H4 (cell line): ENCODE measurements at regions not wholly inside any gene's neighbourhood (a gene's known extent, or its start where the extent isn't known, plus 50 kb on each side); places are given as distances from the start of the nearest gene placed in this dataset.

Source experiments
- DNase-seq: peaks from one replicate; pipeline ENCODE4 v3.0.0-alpha.2; 2015; ENCODE audit warnings: low spot score

DNA sequence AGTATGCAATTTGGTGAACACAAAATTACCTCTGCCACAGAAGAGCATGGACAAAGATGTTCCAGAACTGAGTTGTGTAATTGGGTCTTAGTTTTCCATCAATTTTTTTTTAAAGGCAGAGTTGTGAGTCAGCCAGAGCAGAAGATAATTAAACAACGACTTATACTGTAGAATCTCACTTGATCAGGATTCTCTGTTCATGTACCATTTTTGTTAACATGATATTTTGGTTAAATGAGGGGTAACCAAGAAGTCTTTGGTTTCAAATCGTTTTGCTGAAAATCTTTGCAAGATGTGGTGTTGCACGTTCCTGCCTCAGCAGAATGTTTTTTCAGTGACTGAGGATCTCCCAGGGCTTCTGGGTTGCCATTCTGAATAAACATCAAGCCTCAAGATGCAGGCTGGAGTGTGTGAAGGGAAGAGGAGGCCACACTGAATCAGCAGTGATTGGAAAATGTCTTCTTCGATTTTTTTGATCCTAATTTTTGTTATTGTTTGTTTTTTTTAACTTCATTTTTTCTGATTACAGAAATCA lies 232.6 kb upstream of the IRX3 start:
- DNase-seq: no peak

DNA sequence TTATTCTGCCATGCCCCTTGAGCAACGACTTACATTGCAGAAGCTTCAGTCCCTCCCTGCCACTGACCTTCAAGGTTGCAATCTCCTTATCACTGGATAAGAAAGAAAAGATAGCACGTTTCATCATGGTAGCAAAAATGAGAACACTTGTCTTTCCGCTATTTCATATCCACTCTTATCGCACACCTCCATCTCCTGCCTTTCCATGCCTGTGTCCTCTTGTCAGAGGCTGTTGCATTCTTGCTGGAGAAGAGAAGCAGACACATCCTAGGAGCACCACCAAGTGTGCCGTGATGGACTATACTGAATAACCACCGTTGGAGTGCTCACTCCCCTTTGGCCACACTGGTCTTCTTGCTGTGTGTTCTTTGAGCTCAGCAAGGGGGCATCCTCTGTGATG lies 230.6 kb upstream of the IRX3 start:
- no peak for DNase-seq

DNA sequence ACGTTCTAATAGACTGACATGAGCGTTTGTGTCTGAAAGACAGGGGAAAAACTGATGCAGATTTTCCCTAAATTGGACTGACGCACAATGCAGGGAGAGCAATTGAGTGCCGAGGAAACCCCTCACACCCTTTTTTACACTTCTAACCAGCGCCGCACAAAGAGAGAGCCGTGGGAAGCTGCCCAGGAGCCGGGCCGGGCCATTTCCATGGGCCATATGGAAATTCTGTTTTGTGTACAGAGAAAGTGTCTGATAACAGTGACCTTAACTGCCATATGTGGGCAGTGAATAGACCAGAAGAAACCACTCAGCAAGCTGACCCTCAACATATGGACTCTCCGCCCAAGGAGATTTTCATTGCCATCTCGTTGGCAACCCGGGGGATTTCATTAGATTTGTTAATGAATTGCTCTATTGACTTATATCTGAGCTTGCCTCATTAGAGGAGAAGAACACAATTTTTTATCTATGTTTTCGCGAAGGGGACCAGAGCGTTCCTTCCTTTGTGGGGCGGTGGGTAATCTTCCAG lies 225.9 kb upstream of the IRX3 start:
- no peak for DNase-seq

DNA sequence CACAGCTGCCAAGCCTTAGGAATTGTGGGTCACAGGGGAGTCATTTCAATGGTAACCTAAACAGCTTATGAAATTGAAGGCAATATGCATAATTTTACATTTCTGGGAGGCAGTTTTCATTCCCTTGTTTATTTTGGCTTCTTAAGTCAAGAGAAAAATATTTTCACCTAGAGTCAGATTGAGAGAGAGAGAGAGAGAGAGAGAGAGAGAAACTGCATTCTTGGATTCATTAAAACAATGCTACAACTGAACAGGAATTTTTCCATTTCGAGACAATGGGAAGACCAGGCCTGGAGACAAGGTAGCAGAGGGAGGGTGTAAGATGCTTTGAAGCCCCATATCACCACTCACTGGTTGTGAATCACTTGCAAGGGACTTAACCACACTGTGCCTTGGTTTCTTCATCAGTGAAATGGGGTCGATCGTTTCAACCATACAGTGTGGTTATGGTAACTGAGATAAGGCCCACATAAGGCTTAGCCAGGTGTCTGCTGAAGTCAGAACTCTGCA lies 224.7 kb upstream of the IRX3 start:
- DNase-seq: no peak

DNA sequence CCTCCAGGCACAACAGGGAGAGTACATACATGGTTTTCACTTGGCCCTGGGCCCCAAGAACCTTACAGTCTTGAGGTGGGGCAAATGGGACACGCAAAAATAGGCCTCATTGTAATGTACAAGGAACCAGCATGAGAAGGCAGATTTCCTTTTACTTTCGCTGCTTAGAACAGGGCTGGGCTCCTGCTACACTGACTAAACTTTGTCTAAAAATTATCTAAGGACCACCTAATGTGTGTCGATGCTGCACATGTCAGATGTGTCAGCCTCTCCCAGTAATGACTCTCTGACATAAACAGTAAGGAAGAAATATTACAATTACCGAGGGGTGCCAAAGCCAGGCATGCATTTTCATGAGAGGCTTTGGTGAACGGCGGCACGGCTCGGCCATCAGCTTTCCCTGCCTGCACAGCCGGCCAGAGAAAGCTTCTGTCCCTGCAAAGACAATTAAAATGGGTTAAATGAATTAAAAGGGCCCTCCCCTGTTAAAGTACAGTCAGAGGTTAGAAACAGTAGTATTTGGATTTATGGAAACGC lies 224.2 kb upstream of the IRX3 start:
- DNase-seq: no peak

DNA sequence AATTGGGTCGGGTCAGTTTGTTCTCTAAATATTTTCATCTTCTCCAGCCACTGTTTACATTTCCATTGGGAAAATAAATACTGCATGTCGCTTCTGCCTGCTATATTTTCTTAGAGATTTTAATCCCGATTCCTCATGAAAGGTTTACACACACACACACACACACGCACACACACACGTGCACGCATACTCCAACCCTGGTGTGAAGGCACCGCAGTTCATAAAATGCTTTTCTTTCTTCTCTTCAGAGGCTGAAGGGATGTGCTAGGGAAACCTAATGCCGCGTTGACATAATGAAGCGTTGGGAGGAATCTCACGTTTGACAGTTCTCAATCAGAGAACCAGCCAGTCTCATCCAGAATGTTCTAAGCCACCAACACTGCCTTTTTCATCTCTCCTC lies 222.9 kb upstream of the IRX3 start:
- DNase-seq: no peak

DNA sequence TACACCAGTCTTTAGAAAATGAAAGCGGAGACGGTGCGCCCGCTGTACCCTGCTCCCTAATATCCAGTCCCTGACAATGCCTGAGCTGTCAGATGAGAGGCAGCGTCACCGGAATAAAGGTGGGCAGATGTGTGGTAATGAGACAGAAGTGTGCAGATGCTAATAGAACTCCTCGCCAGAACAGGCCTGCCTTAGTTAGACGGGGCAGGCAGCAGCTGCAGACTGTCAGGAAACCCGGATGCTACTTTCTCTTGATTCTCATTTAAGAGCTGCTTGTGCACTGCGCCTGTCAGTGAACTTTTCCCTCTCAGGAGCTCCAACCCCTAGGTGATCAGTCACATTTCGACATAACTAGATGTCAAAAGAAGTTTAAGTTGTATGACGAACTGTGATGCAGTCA lies 221.8 kb upstream of the IRX3 start:
- no peak for DNase-seq

DNA sequence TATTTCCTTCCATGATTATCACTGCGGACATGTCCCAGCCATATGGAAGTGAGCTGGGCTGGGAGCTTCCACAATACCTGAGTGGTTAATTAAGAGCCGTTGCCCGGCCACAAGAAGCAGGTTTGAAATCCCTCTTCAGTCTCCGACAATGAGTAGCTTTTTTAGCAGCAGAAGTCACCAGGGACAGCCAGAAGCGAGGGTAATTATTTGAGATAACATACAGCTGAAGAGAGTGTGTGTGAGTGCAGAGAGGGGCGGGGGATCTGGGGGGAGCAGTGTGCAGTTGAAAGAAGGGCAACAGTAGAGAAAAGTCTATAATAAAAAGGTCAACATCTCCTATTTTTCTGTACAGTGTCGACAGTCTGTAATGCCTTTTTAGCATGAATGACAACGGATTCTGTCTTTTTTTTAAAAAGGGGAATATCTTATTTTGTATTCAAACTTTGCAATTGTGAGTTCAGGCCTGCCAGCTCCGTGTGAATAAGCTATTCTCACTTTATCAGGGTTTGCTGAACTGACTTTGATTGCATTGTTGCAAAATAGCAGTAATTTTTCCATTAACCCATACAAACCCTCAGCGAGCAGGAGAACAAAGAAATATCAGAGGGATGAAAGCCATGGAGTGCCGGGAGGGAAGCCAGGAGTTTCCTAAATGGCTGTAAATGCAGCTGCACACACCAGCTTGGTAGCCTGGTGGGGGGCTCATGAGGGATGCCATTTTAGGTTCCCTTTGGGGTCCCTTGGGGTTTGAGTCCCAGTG lies 220.3 kb upstream of the IRX3 start:
- no peak for DNase-seq

DNA sequence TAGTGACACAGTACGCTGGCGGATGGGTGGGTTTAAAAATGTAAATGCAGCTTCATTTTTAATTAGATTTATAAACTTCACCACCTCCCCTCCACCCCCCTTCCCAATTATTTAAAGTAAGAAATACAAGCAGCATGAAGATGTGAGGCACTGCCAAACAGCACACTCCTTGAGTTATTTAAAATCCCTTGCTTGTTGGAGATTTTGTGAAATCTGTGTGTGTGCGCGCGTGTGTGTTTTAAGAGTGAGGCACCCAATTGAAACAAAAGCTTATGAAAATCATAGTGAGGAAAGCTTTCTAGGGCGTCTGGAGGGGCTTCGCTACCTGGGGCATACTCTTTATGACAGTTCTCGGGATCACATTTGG lies 219.6 kb upstream of the IRX3 start:
- DNase-seq: no peak

DNA sequence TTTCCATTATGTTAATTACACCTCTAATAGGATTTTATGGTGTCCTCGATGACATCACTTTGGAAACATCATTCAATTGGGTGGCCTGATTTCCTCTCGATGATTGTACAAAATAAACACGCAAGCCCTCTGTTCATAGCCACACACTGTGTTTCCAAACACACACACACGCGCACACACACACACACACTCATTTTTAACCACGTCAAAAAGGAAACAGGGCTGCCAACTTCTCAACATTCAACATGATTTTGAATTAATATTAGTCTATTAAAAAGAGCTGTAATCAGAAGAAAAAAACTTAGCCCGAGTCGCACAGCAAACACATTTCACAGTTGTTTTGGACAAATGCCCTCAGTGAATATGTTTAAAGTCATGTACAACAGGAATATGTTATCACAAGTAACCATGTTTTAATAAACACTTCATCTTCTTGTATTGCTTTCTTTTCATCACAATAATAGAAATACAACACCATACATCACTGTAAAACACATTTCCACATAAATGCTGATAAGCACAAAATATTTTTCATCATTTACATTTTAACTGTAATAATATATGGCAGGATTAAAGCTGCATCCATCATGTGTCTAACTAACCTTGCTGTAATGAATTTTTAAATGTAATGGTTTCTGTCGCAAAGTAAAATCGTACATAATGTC lies 219.1 kb upstream of the IRX3 start:
- DNase-seq: peak; percentile 24

DNA sequence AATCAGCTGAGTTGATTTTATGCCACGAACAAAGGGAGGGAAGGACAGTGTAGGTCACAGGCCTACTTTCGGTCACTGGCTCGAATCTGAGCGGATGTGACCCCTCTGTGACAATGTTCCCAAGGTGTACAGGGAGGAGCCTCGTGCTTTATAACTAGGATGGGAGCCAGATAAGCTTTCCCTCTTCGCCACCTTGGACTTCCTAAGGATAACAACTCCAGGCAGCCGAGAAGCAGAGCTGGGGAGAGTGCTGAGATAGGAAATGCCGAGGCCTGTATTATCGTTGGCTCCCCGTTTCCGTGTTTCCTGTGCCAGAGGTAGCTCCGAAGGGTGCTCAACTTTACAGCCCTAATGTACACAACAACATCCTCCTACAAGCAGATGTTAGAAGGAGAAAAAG lies 217.8 kb upstream of the IRX3 start:
- DNase-seq: no peak

DNA sequence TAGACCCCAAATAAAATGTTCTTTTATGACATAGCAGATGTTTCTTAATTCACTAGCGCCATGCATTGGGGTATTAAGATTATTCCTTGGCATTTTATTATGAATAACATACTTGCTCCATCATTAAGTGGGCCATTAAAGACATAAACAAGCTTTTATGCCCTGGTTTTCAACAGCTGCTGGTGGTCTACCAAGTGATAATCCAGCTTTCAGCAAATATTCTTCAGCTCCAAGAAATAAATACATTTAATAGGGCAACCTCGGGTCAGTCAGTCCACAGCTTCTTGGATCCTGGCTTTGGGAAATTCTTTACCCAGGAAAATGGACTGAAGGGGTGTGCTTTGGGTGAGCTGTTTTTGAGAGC lies 217.3 kb upstream of the IRX3 start:
- DNase-seq: no peak

DNA sequence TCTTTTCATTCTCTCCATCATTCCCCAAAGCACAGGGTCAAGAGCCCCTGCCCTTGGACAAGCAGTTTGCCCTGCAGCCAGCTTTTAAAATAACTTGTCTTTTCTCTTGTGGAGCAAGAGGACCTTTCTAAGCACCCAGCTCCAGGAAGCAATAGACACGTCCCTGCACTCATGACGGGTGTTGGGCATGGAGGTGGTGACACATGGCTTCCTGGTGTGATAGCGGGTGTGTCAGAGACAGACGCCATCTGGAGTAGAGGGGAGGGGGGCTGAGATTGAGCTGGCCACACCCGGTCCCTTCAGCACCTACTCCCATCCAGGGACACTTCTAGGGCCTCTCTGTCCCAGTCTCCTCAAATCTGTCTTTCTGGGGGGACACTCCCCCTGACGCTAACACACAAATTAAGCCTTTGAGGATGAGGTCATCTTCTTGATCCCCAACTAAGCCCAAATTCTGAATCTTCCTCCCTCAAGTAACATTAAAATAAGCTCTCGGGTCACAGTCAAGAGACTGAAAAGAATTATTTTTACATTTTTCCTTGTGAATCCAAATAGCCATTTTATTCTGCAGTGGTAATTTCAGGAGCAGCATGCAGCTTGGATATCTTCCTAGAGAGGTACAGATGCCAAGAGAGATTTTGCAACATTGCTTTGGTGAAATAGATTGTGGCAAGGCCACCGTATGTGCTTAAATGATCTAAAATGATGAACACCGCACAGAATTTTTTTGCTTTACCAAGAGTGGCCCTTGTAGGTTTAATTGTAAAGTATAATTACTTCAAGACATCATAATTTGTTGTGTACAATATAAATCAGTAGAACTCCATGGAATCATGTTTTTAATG lies 216.6 kb upstream of the IRX3 start:
- no peak for DNase-seq

DNA sequence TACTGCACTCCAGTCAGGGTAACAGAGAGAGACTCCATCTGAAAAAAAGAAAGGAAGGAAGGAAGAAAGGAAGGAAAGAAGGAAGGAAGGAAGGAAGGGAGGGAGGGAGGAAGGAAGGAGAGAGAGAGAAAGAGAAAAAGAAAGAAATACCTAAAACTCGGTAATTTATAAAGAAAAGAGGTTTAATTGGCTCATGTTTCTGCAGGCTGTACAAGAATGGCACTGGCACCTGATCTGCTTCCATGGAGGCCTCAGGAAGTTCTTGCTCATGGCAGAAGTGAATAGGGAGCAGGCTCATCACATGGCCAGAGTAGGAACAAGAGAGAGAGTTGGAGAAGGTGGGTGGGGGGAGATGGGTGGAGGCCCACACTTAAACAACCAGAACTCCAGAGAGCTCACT lies 215.2 kb upstream of the IRX3 start:
- no peak for DNase-seq

DNA sequence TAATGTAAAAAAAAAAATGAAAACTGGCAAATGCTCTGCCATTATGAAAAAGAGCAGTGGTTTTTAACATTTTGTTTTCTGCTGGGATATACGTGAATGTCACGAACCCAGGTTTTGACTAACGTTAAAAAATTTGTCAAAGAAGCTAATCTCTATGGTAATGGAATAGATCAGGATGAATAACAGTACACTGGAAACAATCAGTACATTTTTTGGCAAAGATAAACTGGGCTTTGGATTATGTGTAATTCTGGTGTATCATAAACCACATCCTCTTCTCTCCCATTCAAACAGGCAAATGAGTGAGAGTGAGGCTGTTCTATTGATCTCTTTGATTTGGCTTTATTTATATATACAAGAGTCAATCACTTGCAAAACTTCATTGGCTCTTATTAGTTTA lies 207.0 kb upstream of the IRX3 start:
- DNase-seq: no peak

DNA sequence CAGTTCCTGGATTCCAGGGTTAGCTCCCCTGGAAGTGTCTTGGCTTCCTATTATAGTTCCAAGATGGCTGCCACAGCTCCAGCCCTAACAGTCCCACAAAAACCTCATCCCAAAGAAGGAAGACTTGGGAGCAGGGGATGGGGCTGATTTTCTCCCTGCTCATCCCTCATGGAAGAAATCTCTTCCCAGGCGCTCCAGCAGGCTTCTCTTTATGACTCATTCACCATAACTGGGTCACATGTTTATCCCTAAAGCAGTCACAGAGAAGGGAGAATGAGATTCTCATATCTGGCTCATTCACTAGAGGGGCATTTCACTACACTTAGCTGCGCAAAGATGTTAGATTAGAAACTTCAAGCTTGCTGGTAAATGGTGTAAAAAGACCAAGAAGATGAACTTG lies 206.5 kb upstream of the IRX3 start:
- peak; percentile 12 for DNase-seq

DNA sequence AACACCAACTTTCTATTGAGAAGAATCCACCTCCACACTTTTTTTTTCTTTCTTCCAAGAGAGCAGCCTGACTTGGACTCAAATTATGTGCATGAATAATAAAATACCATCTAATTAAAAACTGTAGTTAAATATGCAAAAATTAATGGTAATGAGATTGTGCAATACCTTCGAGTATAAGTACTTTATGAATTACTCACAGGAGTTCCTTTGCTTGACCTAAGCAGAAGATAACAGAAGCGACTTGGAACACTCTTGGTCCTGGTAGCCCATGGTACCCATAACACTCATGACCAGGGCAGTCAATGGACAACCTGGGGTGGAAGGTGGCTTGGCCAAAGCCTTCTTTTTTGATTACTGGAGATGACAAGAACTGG lies 203.5 kb upstream of the IRX3 start:
- DNase-seq: no peak

DNA sequence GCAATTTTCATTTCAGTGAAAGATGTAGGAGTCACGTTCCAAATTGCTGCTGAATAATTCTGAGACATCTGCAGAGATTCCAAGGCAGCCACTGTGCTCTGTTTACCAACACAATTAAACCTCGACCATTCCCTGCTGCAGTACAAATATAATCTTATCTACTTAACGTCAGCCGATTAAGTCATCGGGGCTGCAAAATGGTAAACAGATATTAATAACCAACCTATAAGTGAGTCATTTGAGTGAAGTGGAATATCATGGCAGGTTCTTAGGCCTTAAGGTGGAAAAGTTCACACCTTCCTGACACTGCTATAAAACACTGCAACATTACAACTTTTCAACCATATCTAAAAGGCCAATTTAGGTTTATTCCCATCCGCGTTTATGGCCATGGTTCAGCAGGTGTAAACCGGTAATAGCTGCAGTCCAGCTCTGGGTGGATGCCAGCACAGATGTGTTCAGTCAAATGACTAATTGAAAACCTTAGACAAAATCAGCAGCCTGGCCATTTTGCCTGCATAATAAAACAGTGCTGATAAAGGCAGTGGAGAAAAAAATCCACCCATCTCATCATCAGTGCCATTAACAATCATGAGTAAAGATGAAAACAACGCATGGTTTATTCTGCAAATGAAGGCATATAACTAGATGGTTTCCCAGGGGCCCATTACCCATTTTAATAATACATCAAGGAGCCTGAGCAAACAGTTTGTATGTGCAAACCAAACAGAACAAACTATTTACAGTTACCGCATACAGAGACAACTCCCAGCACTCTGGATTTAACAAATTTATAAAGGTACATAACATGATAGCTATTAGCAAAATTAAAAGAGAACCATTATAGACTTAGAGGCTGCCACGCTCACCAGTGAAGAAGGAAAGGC lies 202.9 kb upstream of the IRX3 start:
- no peak for DNase-seq

DNA sequence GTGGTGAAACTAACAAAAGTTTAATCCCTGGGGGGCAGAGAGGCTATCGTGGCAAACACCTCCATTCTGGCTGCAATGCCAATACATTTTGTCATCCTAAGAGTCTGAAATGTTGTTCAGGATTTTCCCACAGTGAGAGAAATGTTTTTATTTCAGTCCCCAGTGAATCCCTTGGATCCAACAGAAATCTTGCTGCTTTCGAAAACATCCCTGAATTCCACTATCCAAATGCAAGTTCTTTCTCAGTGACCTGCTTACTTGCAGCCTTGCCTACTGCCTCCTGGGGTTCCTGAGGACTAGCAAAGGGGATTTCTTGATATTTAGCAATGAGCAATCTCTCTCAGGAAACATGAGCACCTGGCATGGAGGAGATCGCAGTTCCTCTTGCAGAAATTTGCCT lies 202.1 kb upstream of the IRX3 start:
- DNase-seq: no peak

DNA sequence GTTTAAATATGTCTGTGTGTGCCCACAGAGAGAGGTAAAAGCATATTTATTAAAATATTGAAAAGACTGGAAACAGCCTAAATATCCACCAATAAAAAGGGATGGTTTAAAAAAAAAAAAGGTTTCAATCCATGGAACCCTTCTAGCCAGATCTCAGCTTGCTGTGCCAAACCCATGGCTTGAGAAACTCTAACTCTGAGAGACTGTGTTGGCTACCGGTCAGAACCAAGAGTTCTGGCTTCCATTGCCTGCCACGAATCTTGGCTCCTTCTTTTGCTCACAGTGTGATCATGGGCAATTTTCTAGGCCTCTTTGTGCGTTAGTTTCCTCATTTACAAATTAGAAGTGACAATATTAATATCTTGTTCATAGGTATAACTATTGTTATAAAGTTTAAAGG lies 201.3 kb upstream of the IRX3 start:
- no peak for DNase-seq

DNA sequence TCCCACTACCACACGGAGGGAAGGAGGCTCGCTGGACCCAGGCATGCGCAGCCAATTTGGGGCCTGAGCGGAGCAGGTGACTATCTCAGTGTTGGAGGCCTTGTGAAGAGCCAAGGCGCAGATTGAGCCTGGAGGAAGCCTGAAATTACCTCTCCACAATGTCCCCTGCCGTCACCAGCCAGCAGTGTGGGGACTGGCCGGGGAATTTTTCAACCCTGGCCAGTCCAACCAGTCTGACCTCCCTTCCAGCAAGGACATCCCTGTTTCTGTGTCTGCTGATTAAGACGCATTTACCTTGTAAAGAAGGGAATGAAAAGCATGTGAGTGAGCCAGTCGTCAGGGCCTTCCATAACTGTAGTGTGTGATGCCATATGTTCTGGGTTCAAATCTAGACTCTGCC lies 198.1 kb upstream of the IRX3 start:
- DNase-seq: no peak
